A549 (cell line): ENCODE measurements at regions not wholly inside any gene's neighbourhood (a gene's known extent, or its start where the extent isn't known, plus 50 kb on each side); places are given as distances from the start of the nearest gene placed in this dataset.
A peak's percentile ranks its signal among the peaks of the same experiment; 100 is the strongest.

Source experiments
- ATAC-seq, 2 experiments: fragments of 200-7000 bp in 1 of 2; fragments of >200 bp in 1 of 2; cut with Nextera tagmentation in 1 of 2; cut with Tn5 transposase in 1 of 2; 3 replicates each; pipeline versions ENCODE4 v1.8.0 to v1.9.1; 2018 to 2020; ENCODE audit warnings: mild to moderate bottlenecking in 1 of 2, moderate library complexity in 1 of 2
- CTCF ChIA-PET: fragments of 300-600 bp; sonication (Branson Sonifier 250); formaldehyde crosslinking; extraction: SDS; loops from one replicate; lab custom pipeline; 2021; ENCODE audit warnings: antibody characterized with exemption, inconsistent platforms; lab: Yijun Ruan, JAX
- POLR2A ChIA-PET: fragments of 350-600 bp; formaldehyde crosslinking; extraction: SDS; loops from one replicate; lab custom pipeline; 2021; ENCODE audit warnings: antibody characterized with exemption, inconsistent platforms; lab: Yijun Ruan, JAX
- DNase-seq, 2 experiments: peaks; one replicate each; pipeline versions ENCODE4 v3.0.0 to v3.0.0-alpha.2; 2011 to 2016; ENCODE audit warnings: low read depth in 1 of 2, low spot score in 1 of 2
- FAIRE-seq: peaks from 2 replicates; lab custom pipeline; 2011; peaks lifted over from hg19 to GRCh38; lab: Jason Lieb, UNC
- H3K27ac ChIP-seq, 2 experiments: fragments of >200 bp; sonication (Bioruptor Twin); formaldehyde crosslinking; 3 replicates each; pipeline ENCODE4 v1.5.1; 2016 to 2017
- H3K4me1 ChIP-seq: fragments of >200 bp; sonication (Bioruptor Twin); formaldehyde crosslinking; 3 replicates; pipeline ENCODE4 v1.6.1; 2016
- H3K4me2 ChIP-seq: fragments of >200 bp; sonication (Bioruptor Twin); formaldehyde crosslinking; 3 replicates; pipeline ENCODE4 v1.6.1; 2016
- H3K4me3 ChIP-seq: fragments of >200 bp; sonication (Bioruptor Twin); formaldehyde crosslinking; 3 replicates; pipeline ENCODE4 v1.5.1; 2016
- H3K9me3 ChIP-seq: fragments of >200 bp; sonication (Bioruptor Twin); formaldehyde crosslinking; 3 replicates; pipeline ENCODE4 v1.6.1; 2016
- BHLHE40 ChIP-seq: IDR thresholded peaks from 2 replicates; pipeline ENCODE4 v1.6.1; 2012; ENCODE audit warnings: low read depth, low read length, inconsistent platforms
- E2F6 ChIP-seq: IDR thresholded peaks from 2 replicates; pipeline ENCODE4 v1.6.1; 2012; ENCODE audit warnings: low read depth, borderline replicate concordance
- FOSL2 ChIP-seq, 2 experiments: fragments of 450-650 bp in 1 of 2; fragments of >200 bp in 1 of 2; sonication (Bioruptor Twin) in 1 of 2; formaldehyde crosslinking; IDR thresholded peaks; 2 replicates each; pipeline versions ENCODE4 v1.5.0 to v1.6.1; 2016 to 2020; ENCODE audit warnings: mild to moderate bottlenecking in 1 of 2, moderate library complexity in 1 of 2
- FOXS1 ChIP-seq: fragments of 250-450 bp; sonication (Bioruptor Pico); IDR thresholded peaks from 2 replicates; pipeline ENCODE4 v1.5.0; 2020; ENCODE audit warnings: mild to moderate bottlenecking, moderate library complexity
- HOXA7 ChIP-seq: fragments of 250-450 bp; sonication (Bioruptor Pico); IDR thresholded peaks from 2 replicates; pipeline ENCODE4 v1.5.0; 2020; ENCODE audit warnings: mild to moderate bottlenecking, moderate library complexity
- JUNB ChIP-seq: fragments of >200 bp; sonication (Bioruptor Twin); formaldehyde crosslinking; IDR thresholded peaks from 2 replicates; pipeline ENCODE4 v1.6.1; 2016
- MAFK ChIP-seq: fragments of 450-650 bp; IDR thresholded peaks from 2 replicates; pipeline ENCODE4 v1.6.1; 2014; ENCODE audit not compliant: partially characterized antibody
- NFE2L2 ChIP-seq: fragments of 150-350 bp; conservative IDR thresholded peaks from 2 replicates; pipeline ENCODE4 v1.6.1; 2014; ENCODE audit warnings: low read length
- NPAS2 ChIP-seq: fragments of 250-450 bp; sonication (Bioruptor Pico); IDR thresholded peaks from 2 replicates; pipeline ENCODE4 v1.8.0; 2022; ENCODE audit warnings: mild to moderate bottlenecking, moderate library complexity, borderline replicate concordance
- NR3C1 ChIP-seq: fragments of >200 bp; sonication (Bioruptor Twin); formaldehyde crosslinking; IDR thresholded peaks from 3 replicates; pipeline ENCODE4 v1.6.1; 2017
- PHF8 ChIP-seq: fragments of 200-600 bp; sonication (generic); IDR thresholded peaks from 2 replicates; pipeline ENCODE4 v1.6.1; 2016; ENCODE audit warnings: low read depth, mild to moderate bottlenecking, antibody characterized with exemption, moderate library complexity, borderline replicate concordance
- POLR2AphosphoS2 ChIP-seq: conservative IDR thresholded peaks from 2 replicates; pipeline ENCODE4 v1.6.1; 2012; ENCODE audit warnings: low read length, improper control_type of control experiment, inconsistent platforms
- RCOR1 ChIP-seq: fragments of 150-350 bp; IDR thresholded peaks from 2 replicates; pipeline ENCODE4 v1.6.1; 2014; ENCODE audit warnings: antibody characterized with exemption, low read length, low read depth
- REST ChIP-seq: fragments of 200-600 bp; sonication (generic); IDR thresholded peaks from 2 replicates; pipeline ENCODE4 v1.6.1; 2016; ENCODE audit warnings: antibody characterized with exemption, mild to moderate bottlenecking, moderate library complexity
- RFX5 ChIP-seq: fragments of 450-650 bp; IDR thresholded peaks from 2 replicates; pipeline ENCODE4 v1.7.1; 2014; ENCODE audit warnings: antibody characterized with exemption, mild to moderate bottlenecking, moderate library complexity
- RNF2 ChIP-seq: fragments of 200-600 bp; sonication (generic); IDR thresholded peaks from 2 replicates; pipeline ENCODE4 v1.6.1; 2016; ENCODE audit warnings: low read depth, mild to moderate bottlenecking, antibody characterized with exemption, moderate library complexity, borderline replicate concordance
- TFCP2L1 ChIP-seq: fragments of 250-450 bp; sonication (Bioruptor Pico); IDR thresholded peaks from 2 replicates; pipeline ENCODE4 v1.5.0; 2021; ENCODE audit warnings: mild to moderate bottlenecking
- USF2 ChIP-seq: fragments of 450-650 bp; IDR thresholded peaks from 2 replicates; pipeline ENCODE4 v1.6.1; 2014; ENCODE audit warnings: antibody characterized with exemption
- ZFP36 ChIP-seq: fragments of 450-650 bp; IDR thresholded peaks from 2 replicates; pipeline ENCODE4 v1.6.1; 2014; ENCODE audit warnings: borderline replicate concordance; ENCODE audit not compliant: partially characterized antibody
- WGBS: methylation state at CpG from one replicate; pipeline ENCODE4 v1.1.6; 2017; ENCODE audit errors: missing lambda C conversion rate; 5-methylcytosine and 5-hydroxymethylcytosine counted together

GRCh38 chrX:14232688-14233087, 203.0 kb upstream of the GEMIN8 start:
- H3K9me3 ChIP-seq = no peaks in the 10 kb centered on the region
- CTCF ChIA-PET = no interaction called here
- no peak for DNase-seq
- no peaks in the 10 kb centered on the region for H3K4me1 ChIP-seq
- no peak for ATAC-seq
- TF ChIP-seq REST (no peak), RNF2 (no peak), MAFK (no peak), JUNB (no peak), NFE2L2 (no peak), NPAS2 (CRISPR knock-in tag) (no peak), RCOR1 (no peak), POLR2AphosphoS2 (no peak), PHF8 (no peak), ZFP36 (no peak), USF2 (no peak), BHLHE40 (no peak), NR3C1 (no peak), FOXS1 (CRISPR knock-in tag) (no peak), E2F6 (no peak), RFX5 (no peak)
- H3K4me2 ChIP-seq = no peak overlapping the region
- H3K27ac ChIP-seq = no peak overlapping the region
- FAIRE-seq = no peak
- H3K4me3 ChIP-seq = no peak overlapping the region
- POLR2A ChIA-PET = no interaction called here
- WGBS = 2% methylated on average over 4 of the region's 4 CpGs

GRCh38 chrX:14228611-14229010, 198.9 kb upstream of the GEMIN8 start:
- WGBS = 17% methylated on average over 2 of the region's 2 CpGs
- ATAC-seq = no peak
- FAIRE-seq = no peak
- no peak overlapping the region for H3K4me3 ChIP-seq
- ChIA-PET POLR2A (no interaction called here), CTCF (no interaction called here)
- no peaks in the 10 kb centered on the region for H3K4me1 ChIP-seq
- H3K27ac ChIP-seq = no peak overlapping the region
- TF ChIP-seq TFCP2L1 (no peak), NFE2L2 (peak; percentile 37; the same call in 1 of the 2 replicates), FOSL2 (IDR thresholded peaks at IDR 0.05) (no peak), FOSL2 (CRISPR knock-in tag; IDR thresholded peaks at IDR 0.05) (0 out of 2 replicates have a peak, but pooled peaks have one; percentile 12), E2F6 (no peak), HOXA7 (no peak), MAFK (peak; percentile 28), REST (no peak)
- DNase-seq = no peak
- no peaks in the 10 kb centered on the region for H3K9me3 ChIP-seq
- H3K4me2 ChIP-seq = no peak overlapping the region
